Stimulated activated CD8-positive, alpha-beta memory T cell treated with anti-CD3 and anti-CD28 coated beads, Interleukin-7, amount 100 ng/mL, for 48 hours (primary cell): ENCODE measurements at regions not wholly inside any gene's neighbourhood (a gene's known extent, or its start where the extent isn't known, plus 50 kb on each side); places are given as distances from the start of the nearest gene placed in this dataset.

ENCODE experiments used
- DNase-seq, 2 donors: peaks; one replicate each; pipeline ENCODE4 v3.0.0-alpha.2; 2020; ENCODE audit warnings: low read depth in 1 of 2; ENCODE audit errors: extremely low read depth in 1 of 2

GRCh38 chr22:47270463-47271135 lies 508.1 kb downstream of the TBC1D22A start:
- no peak for DNase-seq

DNA sequence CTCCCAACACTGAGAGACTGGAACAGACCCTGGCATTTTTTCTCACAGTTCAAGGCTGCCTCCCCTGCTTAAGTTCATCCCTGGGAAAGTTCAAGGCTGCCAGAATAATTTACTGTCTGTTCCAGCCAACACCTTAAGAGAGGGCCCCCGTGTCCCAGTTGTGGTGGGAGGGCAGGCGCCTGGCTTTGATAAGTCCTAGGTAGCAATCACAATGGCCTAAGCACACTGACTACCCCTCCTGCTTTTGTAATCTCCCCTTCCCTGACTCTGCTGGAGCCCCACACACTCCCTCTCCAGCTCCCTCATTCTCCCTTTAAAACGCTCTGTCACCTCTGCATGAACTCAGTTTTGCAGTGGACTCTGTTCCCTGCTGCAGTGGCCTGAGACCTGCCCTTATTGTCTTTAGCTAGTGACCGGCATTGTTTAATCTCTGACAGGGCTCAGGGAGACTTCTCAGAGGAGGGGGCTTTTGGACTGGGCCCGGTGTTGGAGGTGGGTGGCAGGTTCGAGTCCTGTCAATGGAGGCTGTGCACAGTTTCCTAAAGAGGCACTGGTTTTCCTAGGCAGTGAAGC lies 507.2 kb downstream of the TBC1D22A start:
- no peak for DNase-seq

GRCh38 chr22:47267513-47268282 lies 505.2 kb downstream of the TBC1D22A start:
- DNase-seq = no peak

- no peak for DNase-seq
Measured at GRCh38 chr22:47266329-47266728, 503.9 kb downstream of the TBC1D22A start.

DNA sequence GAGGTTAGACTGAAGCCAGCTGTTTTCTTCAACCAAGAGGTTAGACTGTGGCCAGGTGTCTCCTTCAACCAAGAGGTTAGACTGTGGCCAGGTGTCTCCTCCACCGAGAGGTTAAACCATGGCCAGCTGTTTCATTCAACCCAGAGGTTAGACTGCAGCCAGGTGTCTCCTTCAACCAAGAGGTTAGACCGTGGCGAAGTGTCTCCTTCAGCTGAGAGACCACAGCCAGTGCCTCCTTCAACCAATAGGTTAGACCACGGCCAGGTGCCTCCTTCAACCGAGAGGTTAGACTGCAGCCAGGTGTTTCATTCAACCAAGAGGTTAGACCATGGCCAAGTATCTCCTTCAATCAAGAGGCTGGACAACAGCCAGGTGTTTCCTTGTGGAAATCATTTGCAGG lies 498.1 kb downstream of the TBC1D22A start:
- DNase-seq = no peak

GRCh38 chr22:47259990-47260389 lies 497.5 kb downstream of the TBC1D22A start:
- DNase-seq = no peak

GRCh38 chr22:47259049-47259448 lies 496.6 kb downstream of the TBC1D22A start:
- no peak for DNase-seq

DNA sequence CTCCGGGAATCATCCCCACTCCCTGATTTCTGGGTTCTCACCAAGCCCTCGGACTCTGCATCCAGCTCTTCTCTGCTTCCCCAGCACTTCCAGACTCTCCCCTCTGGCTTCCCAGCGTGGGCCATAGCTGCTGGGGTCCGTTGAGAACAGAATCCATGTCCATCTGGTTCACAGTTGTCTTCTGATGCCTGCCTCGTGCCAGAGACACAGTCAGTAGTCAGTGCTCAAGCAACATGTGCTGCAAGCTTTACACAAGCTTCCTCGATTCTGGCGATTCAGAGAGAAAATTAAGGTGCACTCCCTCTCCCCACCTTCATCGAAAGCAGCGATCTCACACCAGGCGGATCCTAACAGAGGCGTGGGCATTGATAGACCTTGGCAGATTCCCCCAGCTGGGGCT lies 495.5 kb downstream of the TBC1D22A start:
- no peak for DNase-seq

- no peak for DNase-seq
Measured at GRCh38 chr22:47257566-47257965, 495.1 kb downstream of the TBC1D22A start.

DNA sequence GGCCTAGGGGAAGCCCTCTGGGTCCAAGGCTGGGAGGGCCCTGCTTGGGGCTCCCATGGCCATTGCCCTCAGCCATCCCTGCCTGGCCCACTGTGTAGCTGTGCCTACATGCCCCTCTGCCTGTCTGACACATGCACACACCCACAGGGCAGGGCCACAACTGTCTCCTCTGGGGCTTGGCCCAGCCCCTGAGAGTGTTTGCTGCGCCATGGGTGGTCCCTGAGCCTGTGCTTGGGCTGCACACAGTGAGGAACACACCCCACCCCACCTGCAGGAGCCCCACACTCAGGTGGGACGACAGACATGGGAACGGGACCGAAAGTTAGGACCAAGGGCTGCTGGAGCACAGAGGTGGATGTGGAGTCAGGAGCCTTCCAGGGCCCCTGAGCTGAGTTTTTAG lies 489.5 kb downstream of the TBC1D22A start:
- no peak for DNase-seq

GRCh38 chr22:47250995-47251765 lies 488.7 kb downstream of the TBC1D22A start:
- DNase-seq = no peak

DNA sequence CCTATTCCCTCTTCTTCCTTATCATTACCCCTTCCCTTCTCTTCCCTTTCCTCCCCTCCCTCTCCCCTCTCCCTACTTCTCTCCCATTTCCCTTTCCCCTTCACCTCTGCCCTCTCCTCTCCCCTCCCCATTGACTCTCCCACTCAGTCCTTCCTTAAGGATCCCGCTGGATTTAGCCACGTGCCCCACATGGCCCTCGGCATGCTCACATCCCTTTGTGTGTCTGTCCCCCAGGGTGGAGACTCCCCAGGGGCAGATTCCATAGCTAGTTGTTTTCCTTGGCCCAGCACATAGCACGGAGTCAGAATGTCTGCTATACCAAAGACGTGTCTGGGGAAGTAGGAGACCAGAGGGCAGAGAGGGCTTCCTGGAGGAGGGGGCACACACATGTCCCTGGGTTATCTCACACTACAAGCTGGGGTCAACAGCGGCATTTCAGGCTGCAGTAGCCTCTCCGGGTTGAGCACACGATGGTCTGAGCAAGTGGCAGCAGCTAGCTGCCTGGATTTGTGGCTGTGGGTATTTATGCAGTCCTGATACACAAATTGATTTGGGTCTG lies 487.0 kb downstream of the TBC1D22A start:
- DNase-seq = no peak

DNA sequence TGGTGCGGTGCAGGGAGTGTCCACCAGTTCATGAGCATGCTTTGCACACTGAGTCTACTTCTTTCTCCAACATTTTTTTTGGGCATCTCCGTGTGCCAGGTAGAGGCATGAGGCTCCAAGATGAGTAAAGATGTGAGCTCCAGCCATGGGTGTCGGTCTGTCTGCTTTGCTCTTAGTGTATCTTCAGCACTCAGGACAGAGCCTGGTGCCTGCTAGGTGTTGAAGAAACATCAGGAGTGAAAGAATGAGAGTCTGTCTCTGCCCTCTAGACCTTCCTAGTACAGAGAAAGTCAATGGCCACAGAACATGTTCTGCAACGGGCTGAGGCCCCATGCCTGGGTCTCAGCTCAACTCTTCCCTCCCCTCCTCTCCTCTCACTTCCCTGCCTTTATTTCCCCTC lies 486.5 kb downstream of the TBC1D22A start:
- no peak for DNase-seq

- no peak for DNase-seq
Measured at GRCh38 chr22:47247579-47248240, 485.3 kb downstream of the TBC1D22A start.

GRCh38 chr22:47245786-47246185 lies 483.3 kb downstream of the TBC1D22A start:
- no peak for DNase-seq

DNA sequence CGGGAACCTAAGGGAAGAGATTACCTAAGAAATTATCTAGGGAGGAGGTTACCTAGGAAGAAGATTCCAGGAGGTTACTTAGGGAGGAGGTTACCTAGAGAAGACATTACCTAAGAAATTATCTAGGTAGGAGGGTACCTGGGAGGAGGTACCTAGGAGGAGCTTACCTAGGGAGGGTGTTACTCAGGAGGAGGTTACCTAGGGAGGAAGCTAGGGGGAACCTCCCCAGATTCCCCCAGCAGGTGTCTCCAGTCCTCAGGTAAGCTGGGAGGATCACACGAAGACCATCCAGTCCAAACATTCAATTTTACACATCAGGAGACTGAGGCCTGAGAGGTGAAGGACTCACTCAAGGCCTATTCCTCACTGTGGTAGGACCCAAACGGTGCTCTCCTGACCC lies 482.8 kb downstream of the TBC1D22A start:
- no peak for DNase-seq

DNA sequence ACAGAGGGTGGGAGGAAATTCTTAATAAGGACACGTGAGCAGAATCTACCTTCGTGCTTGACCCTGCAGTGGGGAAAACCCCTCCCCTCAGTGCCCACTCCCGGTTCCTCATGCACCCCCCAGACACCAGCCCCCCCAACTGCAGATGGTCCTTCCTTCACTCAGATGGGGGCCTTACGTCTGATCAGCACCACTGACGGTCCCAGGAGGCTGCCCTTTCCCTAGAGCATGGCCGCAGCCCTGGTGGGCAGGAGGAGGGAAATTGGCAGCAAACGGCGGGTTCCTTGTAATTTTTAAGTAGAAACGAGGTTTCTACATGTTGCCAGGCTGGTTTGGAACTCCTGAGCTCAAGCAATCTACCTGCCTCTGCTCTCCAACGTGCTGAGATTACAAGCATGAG lies 477.7 kb downstream of the TBC1D22A start:
- no peak for DNase-seq

DNA sequence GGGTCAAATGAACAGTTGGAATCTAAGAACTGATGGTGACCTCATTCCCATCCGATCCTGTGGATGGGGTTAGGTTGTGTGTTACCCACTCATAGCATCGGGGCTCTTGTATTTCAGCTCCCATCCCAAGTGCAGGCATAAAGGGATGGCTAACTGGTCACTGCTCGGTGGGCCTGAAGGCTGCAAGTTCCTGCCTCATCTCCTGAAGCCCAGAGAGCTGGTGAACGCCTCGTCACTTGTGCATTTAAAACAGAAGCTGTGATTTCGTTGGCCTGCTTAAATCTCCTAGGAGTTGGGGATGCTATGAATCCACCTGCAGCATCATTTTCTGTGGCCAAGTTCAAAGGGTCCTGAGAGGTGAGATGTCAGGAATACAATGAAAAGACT lies 477.0 kb downstream of the TBC1D22A start:
- no peak for DNase-seq

DNA sequence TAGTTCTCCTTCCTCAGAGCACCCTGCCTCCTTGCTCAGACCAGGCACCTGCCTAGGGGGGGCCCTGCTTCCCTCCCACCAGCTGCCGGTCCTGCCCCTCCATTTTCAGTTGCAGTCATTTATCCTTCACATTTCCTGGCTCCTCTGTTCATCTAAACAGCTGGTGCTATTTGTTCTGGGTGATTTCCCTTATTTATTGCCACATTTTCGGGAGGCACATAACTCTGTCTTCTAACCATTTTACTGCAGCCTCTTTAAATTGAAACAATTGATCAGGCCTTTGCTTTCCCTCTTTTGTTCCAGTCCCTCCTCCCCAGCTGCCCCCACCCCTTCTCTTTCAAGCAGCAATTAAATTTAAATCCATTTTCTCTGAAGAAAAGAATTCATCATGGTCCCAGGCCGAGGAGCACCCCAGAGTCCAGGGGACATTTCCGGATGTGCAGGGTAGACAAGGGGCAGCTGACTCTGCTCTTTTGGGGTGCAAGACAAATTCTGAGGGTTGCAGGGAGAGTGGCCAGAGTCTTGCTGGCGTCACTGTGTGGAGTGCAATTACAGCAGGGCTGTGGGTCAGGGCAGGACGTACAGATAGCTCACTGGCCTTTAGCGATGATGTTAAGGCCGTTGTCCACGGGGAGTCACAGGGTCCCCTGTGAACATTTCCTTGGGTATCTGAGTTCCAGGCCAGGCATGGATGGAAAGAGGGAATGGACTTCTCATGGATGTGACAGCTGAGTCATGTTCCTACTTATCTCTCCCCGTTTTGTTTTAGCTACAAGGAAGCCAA lies 476.4 kb downstream of the TBC1D22A start:
- no peak for DNase-seq
